GM18511 (cell line): ENCODE measurements at regions not wholly inside any gene's neighbourhood (a gene's known extent, or its start where the extent isn't known, plus 50 kb on each side); places are given as distances from the start of the nearest gene placed in this dataset.

ENCODE experiments used
- ATAC-seq: cut with Tn5 transposase; IDR thresholded peaks from one replicate; pipeline ENCODE4 v1.9.1; 2021; ENCODE audit warnings: mild to moderate bottlenecking, moderate library complexity; ENCODE audit not compliant: unreplicated experiment

DNA sequence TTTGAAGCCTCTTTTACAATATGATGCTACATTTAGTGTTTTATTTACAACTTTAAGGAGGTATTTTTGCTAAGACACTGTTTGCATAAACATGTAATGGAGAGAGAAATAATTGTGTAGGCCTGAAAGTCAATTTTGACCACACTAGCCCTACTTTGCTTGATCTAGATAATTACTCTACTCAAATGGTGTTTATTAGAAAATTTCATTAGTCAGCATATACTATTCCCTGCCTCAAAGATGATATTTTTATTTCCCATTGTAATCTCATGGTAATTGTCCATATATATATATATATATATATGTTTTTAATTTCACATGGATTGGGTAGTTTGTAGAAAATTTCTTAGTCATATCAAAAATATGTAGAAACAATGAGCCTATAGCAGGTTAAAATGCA is 632.2 kb downstream of the SATB2 start:
- no peak for ATAC-seq

DNA sequence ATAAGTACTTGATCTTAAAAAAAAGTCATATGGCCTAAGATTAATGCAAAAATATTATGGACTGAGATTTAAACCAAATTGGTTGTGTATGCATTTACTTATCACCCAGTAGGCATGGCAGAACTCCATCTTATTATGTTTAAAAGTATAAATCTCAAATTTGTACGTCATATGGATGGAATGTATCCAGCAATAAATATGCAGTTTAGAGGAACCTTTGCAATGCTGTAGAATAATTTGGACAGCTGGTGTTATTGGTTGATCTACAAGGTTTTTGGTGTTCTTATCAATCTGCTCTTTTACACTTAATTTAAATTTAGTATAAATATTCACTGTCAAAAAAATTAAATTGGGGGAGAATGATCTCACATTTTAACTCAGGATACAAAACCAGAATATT is 640.2 kb downstream of the SATB2 start:
- no peak for ATAC-seq

GRCh38 chr2:198815626-198816025 is 642.1 kb downstream of the SATB2 start:
- no peak for ATAC-seq

GRCh38 chr2:198811198-198811597 is 646.5 kb downstream of the SATB2 start:
- ATAC-seq: no peak

- ATAC-seq: no peak
These were observed 647.8 kb downstream of the SATB2 start for GRCh38 chr2:198809976-198810375.

DNA sequence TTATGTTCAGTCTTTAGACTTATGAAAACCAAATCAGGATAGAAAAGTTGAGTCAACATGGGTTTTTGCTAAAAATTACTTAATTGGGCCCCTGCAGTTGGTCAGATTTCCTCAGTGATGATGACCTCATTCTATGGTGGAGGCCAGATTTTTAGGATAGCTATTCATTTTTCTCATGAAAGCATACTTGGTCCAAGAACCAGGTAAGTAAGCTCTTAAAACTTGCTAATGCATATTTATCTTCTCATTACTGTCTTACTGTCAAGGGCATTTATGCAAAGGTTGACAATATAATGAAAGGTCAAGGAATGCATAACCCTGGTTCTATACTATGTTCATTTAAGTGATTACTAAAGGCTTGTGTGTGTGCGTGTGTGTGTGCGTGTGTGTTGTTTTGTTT is 650.6 kb downstream of the SATB2 start:
- ATAC-seq: no peak

DNA sequence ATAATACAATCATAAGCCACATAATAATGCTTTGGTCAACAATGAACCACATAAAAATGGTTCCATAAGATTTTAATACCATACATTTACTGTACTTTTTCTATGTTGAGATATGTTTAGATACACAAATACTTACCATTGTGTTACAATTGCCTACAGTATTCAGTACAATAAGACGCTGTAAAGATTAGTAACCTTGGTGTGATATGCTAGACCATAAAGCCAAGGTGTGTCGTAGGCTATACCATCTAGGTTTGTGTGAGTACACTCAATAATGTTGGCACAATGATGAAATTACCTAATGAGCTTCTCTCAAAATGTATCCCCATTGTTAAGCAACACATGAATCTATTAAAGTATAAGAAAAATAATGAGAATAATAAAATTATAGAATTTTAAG is 662.3 kb downstream of the SATB2 start:
- ATAC-seq: no peak

DNA sequence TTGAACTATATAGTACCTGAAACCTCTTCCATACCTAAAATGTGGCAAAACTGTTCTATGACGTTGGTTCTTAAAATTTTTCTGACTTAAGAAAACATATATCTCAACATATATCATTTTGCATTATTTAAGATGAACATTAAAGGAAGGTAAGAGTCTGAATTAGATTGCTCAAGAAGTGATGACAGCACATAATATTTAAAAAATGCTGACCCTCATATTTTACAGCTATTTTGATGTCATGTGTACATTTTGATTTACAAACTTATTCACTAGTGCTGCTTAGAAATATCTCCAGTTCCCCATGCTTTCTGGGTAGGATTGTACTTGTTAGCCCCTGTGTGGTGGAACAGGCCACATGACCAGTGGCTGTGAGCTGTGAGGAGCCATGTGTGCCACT is 666.1 kb downstream of the SATB2 start:
- ATAC-seq: no peak

DNA sequence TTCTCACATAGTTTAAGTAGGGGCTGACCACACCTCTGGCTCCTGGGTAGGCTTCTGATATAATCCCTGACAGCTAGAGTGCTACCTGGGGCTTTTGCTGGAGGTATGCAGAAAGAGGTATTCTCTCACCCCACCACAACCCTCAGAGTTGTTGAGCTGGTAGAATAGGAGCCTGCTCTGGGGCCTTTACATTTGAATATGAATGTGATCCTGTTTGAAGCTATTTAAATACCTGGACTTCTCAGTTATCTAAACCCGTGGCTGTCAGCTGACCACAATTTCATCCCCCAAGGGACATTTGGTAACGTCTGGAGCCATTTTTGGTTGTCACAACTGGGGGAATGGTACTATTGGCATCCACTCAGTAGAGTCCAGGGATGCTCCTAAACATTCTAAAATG is 669.1 kb downstream of the SATB2 start:
- no peak for ATAC-seq

DNA sequence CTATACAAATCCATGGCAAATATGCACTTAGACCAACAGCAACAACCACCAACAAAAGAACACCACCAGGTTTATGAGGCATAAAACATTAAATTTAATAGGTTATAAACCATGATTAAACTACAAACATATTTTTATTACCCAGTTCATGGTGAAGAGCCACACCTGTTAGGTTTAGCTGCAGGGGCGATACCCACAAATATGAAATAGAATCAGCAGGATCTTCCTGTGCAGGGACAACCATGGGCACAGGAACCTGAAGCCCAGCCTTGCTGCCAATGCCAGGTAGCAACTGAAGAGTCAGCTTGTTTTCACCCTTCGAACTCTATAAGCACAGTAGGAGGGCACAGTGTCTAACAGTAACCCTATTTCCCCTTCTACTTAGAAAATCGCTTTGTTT is 675.0 kb downstream of the SATB2 start:
- no peak for ATAC-seq

- ATAC-seq: no peak
These were observed 680.9 kb downstream of the SATB2 start for GRCh38 chr2:198776616-198777406.

- ATAC-seq: no peak
These were observed 682.0 kb downstream of the SATB2 start for GRCh38 chr2:198775737-198776136.

DNA sequence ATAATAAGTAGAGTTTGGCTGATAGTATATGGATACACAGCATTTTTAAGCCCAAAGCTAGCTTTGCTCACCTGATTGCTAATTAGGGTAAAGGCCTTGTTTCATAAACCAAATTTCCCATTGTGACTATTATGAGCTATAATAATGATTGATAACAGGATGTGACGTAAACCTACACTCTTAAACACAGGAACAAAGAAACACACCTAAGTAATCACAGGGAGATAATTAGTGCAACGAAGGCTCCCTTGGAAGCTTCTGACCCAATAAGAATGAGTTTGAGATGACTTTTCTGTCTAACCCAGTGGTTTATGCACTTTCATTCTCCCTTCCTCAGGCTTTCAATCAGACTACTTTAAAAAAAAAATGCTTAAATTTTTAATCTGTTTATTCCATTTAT is 683.2 kb downstream of the SATB2 start:
- ATAC-seq: no peak

DNA sequence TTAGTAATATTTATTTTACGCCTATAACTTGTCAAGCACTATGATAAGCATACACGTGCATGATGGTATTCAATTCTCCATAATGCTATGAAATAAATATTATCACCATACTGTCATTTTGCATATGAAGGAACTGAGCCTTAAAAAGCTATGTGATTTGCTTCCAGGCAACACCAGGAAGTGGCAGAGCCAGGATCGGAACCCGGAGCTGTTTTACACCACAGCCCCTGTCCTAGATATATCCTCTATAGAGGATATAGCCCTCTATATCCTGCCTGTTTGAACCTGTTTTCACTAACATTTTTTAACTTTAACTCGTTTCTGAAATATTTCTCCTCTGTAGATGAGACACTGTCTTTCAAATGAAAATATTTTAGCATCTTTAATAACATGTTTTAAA is 690.0 kb downstream of the SATB2 start:
- no peak for ATAC-seq

- ATAC-seq: no peak
These were observed 693.9 kb downstream of the SATB2 start for GRCh38 chr2:198763793-198764192.

- ATAC-seq: no peak
These were observed 695.3 kb downstream of the SATB2 start for GRCh38 chr2:198762441-198762840.

DNA sequence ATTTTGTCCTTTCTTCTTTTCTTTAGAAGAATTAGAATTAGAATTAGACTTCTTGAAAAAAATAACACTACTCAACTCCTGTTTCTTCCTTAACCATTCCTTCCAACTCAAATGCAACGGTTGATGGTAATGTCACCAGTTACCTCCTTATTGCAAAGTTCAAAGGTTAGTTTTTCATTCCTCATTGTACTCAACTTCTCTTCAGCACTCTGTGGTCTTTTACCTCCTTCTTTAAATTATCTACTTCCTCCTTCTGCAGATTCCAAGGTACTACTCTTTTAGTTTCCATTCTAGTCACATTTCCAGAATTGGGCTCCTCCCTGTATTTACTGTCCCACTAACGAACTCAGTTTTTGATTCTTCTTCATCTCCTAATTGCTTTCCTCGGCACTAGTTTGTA is 700.7 kb downstream of the SATB2 start:
- ATAC-seq: no peak

DNA sequence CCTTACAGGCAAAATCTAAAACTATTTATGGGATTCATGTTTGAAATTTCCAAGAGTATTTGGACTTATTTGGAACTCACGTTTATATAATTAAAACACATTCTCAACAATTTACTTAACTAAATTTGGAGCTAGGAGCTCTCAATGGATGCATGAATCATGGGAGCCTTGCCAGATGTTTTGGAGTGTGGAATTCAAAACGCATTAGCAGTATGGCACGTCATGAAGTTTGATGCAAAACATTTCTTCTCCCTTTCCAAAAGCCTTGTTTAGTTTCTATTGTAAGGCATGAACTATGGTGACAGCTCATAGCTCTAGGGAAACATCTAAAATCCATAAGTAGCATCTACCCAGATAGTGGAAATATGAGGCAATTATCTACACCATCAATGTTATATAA is 701.6 kb downstream of the SATB2 start:
- ATAC-seq: no peak

GRCh38 chr2:198753101-198753500 is 704.6 kb downstream of the SATB2 start:
- ATAC-seq: no peak

DNA sequence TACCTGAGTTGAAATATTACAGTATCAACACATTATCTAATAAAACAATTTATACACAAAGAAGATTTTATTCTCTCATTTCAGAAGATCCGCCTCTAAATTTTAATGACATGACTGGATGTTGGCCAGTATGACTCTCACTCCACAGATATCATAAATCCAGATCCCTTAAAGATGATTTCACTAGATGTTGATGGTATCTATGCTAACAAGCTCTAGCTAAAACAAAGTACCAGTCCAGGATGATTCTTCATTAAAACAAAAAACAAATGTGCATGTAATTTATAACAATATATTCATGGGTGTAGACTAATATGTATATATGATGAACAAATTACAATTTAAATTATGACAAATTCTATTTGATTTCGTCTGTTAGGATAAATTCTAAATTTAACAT is 708.4 kb downstream of the SATB2 start:
- ATAC-seq: no peak

DNA sequence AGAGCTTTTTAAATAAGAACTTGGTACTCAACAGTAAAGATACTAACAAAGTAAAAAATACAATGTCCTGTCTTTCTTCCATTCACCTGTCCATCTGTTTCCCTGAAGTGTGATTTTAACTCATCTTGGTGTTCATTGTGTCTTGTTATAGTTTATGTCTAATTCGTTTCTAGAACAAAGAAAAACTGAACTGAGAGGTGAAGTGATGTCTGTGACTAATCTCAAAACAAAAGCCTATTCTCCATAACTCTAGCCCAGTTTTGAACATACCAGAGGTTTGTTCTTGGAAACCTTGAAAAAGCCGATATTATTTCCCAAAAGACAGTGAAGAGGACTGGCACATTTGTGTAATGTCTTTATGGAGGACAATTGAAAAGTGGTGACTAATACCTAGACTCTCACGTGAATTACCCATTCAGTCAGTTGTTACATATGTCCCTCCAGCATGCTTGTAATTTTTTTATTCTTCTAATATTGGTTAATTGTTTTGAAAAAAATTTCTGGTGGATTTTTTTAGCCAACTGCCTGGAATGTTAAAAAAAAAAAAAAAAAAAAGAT is 725.8 kb downstream of the SATB2 start:
- no peak for ATAC-seq

GRCh38 chr2:198720266-198720665 is 737.5 kb downstream of the SATB2 start:
- no peak for ATAC-seq

GRCh38 chr2:198717451-198717850 is 740.3 kb downstream of the SATB2 start:
- no peak for ATAC-seq
